Frontal cortex (tissue), 3 donors: ENCODE measurements at regions not wholly inside any gene's neighbourhood (a gene's known extent, or its start where the extent isn't known, plus 50 kb on each side); places are given as distances from the start of the nearest gene placed in this dataset.
"Not testable (repeated sequence)": the region's sequence is repeated elsewhere in the genome, so short reads cannot be mapped to it uniquely, and the experiment has no call there.

Experiments used
- DNase-seq, 2 donors: peaks; one replicate each; pipeline ENCODE4 v3.0.0; 2012; ENCODE audit warnings: low spot score in 2 of 2
- FAIRE-seq: peaks from 2 replicates; lab custom pipeline; 2012; peaks lifted over from hg19 to GRCh38; lab: Jason Lieb, UNC
- donor health status: control.
- donor health status: control.
- donor health status: control.

DNA sequence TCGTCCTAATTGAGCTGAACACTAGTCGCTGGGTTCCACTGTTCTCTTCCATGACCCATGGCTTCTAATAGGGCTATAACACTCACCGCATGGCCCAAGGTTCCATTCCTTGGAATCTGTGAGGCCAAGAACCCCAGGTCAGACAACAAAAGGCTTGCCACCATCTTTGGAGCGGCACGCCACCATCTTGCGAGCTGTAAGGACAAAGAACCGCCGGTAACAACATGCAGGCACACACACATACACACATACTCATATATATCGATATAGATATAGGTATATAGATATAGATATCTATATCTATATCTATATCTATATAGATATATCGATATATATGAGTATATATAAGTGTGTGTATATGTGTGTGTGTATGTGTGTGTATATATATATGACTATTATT lies 657.7 kb downstream of the PRIM2 start:
- not testable (repeated sequence) for FAIRE-seq, DNase-seq

DNA sequence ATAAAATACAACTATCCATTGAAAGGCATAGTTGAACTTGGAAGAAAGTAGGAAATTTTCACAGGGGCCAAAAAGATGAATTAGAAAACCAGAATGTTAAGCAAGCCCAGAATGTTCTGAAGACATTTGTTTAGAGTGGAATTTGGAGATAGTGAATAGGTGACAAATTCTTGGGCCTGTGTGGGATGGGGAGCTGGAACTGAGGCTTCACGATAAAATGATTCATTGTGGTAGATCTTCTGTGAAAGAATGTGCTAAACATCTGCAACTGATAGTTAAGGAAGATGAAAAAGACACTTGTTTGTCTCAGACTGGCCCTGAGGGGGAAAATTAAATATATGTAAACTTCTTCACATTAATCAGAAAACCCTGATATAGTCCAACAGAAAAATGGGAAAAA lies 658.9 kb downstream of the PRIM2 start:
- not testable (repeated sequence) for FAIRE-seq, DNase-seq

DNA sequence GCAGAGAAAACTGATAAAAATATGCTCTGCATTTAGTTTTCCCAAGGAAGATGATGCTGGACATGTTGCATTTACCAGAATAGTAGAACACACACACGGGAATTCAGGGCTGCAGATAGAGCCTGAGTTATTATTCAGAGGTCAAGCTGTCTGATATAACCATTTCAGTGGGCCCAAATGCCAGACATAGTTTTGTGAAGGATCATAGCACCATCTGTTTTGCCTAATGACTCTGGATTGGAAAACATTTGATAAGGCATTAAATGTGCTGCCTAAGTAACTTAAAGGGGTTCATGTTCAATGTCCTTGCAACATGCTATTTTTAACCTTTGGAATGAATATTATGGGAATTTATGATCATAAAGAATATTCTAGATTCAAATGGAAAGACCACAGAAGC lies 666.2 kb downstream of the PRIM2 start:
- FAIRE-seq, DNase-seq: not testable (repeated sequence)

DNA sequence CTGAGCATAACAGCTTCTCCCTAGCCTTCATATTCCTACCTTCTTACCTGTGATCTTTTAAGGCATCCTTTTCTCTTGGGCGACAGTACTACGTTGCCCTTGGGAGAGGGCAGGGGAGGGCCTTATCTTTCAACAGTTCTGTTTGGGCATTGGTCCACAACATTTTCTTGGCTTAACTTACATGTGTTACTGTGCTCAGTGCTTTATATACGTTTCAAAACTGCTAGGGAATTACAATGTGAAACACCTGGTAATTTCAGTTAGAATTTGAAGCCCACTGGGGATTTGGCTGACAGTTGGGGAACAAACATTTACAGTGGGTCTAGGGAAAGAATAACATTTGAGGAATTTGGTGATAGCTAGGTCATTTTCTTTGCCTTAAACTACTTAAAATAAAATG lies 667.1 kb downstream of the PRIM2 start:
- DNase-seq, FAIRE-seq: not testable (repeated sequence)

DNA sequence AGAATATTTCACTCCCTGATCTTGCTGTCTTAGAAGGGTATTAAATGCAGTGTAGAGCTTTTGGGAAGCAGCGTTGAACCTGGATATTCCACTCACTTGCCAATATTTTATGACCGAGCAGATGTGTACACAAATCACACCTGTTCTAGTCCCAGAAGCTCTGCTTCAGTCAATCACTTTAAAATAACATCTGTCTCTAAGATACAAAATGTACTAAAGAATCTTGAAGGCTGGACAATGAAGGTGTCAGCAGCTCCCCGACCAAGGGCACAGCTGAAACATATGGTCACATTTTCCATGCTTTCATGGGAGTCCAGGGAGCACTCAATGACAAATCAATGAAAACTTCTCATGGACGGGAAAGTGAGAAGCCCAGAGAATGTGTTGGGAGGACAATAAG lies 668.3 kb downstream of the PRIM2 start:
- not testable (repeated sequence) for FAIRE-seq, DNase-seq

DNA sequence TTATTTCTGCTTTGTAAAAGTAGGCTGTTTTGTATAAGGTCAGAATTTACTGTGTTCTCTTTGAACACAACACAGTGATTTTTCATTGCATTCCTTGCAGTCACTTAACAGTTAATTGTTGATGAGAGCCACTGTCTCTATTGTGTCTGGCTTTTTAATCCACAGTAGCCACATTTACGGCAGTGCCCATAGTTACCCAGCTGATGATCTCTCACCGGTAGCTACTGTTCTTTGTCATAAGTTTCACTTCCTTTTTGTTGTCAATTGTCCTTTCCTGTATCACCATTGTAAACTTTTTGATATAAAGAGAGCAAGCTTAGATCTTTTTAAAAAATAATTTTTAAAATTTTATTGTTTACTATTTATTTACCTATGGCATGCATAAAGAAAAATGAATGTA lies 669.2 kb downstream of the PRIM2 start:
- FAIRE-seq, result not testable (repeated sequence)

DNA sequence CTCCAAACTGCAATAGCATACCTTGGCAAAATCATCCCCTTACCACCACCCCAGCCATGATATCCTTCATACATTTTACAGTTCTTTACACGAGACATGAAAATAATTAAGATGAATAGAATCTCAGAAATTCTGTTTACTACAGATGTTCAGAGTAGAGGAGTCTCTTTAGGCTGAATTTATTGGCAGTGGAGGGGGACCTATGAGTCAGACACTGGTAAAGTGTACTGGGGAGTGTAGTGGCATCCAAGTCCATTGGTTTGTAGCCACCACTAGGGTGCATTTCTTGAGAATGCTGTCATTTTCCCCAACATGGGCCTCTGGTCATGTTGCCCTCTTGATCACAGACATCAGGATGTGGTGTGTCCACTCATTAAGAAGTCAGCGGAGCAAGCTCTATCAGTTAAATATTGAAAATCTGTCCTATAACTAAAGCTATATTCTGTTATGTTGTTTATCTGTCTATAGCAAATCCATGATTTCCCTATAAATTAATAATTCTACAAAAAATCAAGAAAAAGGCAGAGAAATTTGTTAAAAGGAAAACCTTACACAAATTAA lies 672.2 kb downstream of the PRIM2 start:
- not testable (repeated sequence) for FAIRE-seq, DNase-seq

More for the DNA sequence above, 669.2 kb downstream of the PRIM2 start:
- DNase-seq, result not testable (repeated sequence)

DNA sequence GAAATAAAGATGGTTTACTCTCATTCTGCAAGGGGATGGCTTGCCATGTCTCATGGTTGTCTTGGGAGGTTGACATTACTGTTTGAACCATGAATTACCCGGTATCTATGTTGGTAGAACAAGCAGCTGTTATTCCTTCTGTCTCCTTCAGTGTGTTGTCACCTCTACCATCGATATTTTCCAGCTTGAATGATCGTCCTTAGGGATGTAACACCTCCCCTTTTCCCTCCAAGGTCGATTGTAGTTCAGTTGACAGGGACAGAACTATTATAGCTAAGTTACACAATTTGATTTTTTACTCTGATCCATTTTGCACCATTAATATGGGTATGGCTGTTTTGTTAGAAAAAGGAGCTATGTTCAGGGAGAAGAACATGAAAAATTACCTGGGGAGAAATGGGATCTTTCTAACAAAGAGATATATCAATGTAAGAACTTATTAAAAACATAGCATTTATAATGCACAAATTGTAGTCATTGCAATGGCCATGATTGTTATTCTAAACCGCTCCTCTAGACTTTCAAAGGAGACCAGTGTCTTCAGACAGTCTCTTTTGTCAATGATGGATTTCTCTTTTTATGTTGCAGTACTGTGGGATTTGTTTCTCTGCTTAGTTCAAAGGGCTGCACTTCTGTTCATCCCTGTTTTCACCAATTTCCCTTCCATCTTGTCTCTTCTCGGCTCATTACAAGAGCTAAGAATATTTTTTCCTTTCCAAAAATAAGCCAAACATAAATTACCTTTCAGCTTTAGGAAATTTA lies 681.6 kb downstream of the PRIM2 start:
- not testable (repeated sequence) for DNase-seq, FAIRE-seq

DNA sequence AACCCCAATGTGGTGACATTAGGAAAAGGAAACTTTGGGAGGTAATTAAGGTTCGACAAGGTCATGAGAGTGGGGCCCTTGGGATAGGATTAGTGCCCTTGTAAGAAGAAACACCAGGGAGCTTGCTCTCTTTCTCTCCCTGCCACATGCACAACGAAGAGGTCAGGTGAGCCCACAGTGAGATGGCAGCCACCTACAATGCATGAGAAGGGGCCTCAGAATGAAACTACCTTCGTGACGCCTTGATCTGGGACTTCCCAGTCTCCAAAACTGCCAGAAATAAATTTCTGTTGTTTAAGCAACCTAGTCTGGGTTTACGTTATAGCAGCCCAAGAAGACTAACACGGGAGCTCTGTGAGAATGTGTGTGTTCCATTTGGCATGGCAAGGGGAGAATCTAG lies 682.8 kb downstream of the PRIM2 start:
- not testable (repeated sequence) for FAIRE-seq, DNase-seq

DNA sequence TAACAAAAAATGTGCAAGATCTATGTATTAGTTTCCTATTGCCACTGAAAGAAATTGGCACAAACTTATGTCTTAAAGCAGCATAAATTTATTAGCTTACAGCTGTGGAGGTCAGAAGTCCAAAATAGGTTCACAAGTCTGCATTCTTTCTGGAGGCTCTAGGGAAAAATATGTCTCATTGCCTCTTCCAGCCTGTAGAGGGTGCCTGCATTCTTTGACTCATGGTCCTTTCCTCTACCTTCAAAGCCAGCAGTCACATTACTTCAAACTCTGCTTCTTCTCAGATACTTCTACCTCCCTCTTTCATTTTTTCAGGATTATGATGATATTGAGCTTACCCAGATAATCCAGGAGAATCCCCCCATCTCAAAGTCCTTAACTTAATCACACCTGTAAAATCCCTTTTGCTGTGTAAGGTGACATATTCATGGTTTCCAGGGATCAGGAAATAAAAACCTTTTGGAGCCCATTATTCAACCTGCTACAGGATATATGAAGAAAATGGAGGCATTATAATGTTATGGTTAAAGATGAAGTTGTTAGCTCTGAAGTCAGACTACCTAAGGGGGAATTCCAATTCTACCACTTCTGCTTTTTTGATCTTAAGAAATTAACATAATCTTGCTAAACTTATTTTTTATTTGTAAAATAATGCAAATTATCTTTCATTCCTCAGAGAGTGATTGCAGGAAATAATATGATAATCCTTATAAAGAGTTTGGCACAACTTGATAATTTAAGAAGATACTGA lies 686.2 kb downstream of the PRIM2 start:
- not testable (repeated sequence) for DNase-seq, FAIRE-seq

DNA sequence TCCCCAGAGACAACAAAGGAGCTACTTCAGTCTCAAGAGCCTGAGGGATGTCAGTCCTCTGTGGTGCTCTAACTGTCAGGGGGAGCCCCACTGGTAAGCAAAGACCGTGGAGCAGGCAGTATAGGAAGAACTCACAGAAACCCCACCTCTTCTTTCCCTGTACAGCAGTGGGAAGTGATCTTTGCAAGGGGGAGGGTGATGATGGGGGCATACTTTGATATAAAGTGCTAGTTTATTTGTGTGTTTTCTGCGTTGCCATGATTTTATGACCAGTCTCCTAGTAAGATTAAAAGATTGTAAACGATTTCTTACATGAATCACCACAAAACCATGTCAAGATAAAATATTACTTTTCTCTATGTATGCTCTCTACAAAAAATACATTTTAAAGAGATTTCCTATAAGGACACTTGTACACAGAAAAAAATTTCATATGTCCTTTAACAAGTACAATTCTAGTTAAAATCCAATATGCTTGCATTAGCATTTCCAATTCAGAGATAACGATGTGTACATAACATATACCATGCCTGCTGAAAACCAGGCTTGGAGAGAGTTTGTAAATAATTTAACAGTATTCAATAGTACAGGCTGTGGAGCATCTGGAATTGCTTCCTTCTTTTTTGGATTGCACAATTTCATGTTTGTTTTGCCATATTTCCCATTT lies 690.0 kb downstream of the PRIM2 start:
- DNase-seq, FAIRE-seq: not testable (repeated sequence)

DNA sequence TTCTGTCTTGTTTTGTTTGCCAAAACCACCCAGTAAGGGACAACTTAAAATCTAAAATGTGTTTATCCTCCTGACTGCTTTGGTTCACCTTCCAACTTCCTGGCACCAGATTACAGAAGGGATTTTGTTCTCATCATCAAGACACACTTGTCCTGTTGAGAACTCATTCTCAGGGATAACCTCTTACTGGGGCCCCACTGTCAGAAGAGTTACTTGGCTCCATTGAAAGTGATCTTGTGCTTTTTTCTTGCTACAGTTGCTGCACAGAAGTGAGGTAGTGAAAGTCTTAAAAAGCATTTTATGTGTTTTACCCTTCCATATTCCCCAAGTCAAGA lies 690.5 kb downstream of the PRIM2 start:
- not testable (repeated sequence) for FAIRE-seq, DNase-seq

DNA sequence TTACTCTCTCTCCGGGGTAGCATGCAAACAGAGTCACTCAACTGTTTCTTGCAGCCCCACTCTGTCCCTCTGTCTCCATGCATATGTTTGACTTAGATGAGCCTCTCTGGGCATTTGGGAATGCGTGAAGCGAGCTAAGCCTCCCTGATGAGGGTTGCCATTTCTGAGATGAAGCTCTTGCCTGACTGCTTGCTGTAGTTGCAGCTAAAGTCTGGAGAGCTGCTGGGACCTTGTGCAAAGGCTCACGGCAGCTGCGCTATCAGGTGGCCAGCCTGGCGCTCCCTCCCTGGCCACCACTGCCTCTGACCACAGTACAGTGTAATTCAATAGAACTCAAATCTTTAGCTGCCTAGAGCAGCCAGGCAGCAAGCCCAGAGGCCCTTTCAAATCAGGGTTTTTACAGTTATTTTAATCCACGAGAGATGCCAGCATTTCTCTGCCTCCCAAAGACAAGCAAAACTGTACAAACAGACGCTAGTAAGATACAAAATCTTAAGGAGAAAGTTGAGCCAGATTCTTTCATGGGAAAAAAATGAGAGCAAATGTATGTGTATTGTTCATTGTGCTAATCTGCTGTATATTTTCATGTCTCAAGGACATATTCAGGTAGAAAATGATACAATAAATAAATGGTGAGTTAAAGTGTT lies 694.6 kb downstream of the PRIM2 start:
- DNase-seq, FAIRE-seq: not testable (repeated sequence)

DNA sequence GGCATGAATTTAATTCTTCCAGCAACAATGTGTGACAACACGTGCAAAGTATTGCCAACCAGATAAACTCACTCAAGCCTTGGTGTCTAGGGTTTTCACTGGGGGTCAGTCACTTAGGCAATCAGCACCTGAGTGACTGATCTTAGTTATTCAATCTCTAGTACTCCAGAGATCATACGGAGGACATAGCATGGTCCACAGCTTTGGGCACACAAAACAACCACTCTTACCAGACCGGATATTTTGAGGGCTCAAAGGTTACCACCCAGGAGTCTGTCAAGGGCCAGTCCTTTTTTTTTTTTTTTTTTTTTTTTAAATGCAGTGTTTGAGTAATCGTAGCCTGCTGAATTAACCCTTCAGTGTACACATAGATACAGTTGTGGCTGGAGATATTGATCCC lies 699.2 kb downstream of the PRIM2 start:
- not testable (repeated sequence) for DNase-seq, FAIRE-seq

DNA sequence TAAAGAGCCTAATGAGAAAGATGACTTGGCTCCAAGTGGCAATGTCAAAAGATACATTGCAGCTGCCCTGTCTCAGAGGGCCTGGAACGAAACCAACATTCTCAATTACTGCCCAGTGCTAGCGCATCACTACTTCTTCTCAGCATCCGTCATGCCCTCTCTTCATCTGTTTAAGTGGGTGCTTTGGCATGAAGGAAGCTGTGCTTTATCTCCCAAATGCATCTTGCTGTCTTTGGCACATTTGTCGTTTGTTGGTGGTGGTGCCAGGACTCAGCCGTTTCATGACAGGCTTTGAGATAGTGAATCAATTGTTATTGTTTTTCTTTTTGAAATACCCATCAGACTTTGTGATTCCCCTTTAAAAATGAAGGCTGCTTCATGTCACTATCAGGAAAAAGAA lies 710.8 kb downstream of the PRIM2 start:
- FAIRE-seq, DNase-seq: not testable (repeated sequence)

DNA sequence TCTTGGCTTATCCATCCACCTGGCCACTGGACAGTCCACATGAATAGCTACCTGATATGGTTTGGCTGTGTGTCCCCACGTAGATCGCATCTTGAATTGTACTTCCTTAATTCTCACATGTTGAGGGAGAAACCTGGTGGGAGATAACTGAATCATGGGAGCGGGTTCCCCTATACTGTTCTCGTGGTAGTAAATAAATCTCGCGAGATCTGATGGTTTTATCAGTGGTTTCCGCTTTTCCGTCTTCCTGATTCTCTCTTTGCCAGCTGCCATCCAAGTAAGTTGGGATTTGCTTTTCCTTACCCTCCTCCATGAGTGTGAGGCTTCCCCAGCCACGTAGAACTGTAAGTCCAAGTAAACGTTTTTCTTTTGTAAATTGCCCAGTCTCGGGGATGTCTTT lies 720.8 kb downstream of the PRIM2 start:
- not testable (repeated sequence) for FAIRE-seq

DNA sequence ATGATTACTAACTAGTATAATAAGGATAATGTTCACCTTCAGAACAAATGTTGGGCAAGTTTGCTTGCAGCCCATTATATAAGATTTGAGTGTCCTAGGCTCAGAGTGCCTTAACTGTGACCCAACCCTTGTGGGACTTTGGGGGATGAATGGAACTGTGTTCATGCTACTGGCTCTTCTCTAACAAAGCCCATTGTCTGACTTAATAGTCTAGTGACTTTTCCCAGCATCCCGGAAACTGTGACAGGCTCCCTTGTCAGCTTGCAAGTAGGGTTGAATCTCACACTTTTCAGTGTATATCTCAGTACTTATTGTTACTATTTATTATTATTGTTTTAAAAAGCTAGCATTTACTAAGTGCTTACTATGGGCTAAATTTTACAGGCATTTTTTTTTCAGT lies 729.2 kb downstream of the PRIM2 start:
- FAIRE-seq, result peak; percentile 97
- DNase-seq, result not testable (repeated sequence)

More for the DNA sequence above, 720.8 kb downstream of the PRIM2 start:
- DNase-seq, result not testable (repeated sequence)

DNA sequence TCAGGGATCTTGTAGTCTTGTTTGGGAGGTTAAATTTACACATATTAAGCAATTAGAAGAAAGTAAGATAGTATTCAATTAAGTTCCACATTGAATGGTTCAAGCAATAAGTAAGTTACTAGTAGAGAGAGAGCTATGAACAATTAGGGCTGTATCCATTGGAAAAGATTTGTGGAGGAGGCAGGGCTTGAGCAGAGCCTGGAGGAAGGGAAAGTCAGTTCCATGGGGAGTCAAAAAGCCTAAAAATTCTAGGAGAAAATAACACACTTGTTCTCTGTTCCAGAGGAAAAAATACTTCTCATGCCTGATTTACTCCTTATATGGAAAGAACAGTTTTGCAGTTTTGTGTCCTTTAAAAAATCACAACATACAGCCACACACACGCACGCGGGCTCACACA lies 730.0 kb downstream of the PRIM2 start:
- not testable (repeated sequence) for FAIRE-seq, DNase-seq

DNA sequence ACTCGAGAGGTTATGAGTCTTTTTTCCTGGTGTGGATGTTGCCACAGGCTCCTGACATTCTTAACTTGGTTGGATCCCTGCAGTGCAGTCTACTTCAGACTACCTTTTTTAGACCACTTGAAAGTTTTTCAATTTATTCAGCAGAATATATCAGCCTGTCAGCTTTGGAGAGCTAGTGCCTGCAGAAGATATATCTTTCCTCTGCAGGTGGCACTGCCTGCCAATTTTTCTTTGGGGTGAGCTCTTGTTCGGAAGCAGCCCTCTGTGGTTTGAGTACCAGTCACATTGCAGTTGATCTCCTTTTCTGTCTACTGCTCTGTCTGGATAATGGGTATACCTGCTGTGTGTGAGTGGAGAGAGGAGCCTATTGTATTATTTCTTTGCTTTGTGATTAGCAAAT lies 730.4 kb downstream of the PRIM2 start:
- not testable (repeated sequence) for FAIRE-seq, DNase-seq
